ENCODE measurements at regions not wholly inside any gene's neighbourhood (a gene's known extent, or its start where the extent isn't known, plus 50 kb on each side); places are given as distances from the start of the nearest gene placed in this dataset.

GRCh38 chr7:88450874-88451273, 144.2 kb upstream of the STEAP4 start:
- H3K36me3 ChIP-seq (ENCODE audit: control insufficient read depth in 4 of 4, insufficient read depth in 4 of 4, low read length in 3 of 4) = no peaks in the 10 kb centered on the region
- H3K4me1 ChIP-seq (ENCODE audit: control extremely low read depth in 1 of 4, control insufficient read depth in 4 of 4, insufficient read depth in 4 of 4, low read length in 3 of 4) = no peaks in the 10 kb centered on the region
- WGBS (ENCODE audit: insufficient coverage) = no CpG with 5 or more reads among the region's 1 CpG
- POLR2A ChIA-PET = no interaction called here
- H3K27ac ChIP-seq (ENCODE audit: insufficient read depth in 1 of 2, low read depth in 1 of 2, low read length in 2 of 2, poor library complexity in 1 of 2, severe bottlenecking in 2 of 2) = no peak overlapping the region
- no peak overlapping the region for H3K4me3 ChIP-seq (ENCODE audit: control insufficient read depth in 1 of 7, extremely low read depth in 1 of 7, insufficient read depth in 4 of 7, low read depth in 2 of 7, low read length in 6 of 7)
- H3K9me3 ChIP-seq (ENCODE audit: control extremely low read depth in 1 of 5, control insufficient read depth in 4 of 5, insufficient read depth in 2 of 5, low read depth in 1 of 5, low read length in 4 of 5) = no peaks in the 10 kb centered on the region
- no peaks in the 10 kb centered on the region for H3K27me3 ChIP-seq (replicated peaks in 2 of 5; ENCODE audit: control insufficient read depth in 4 of 5, insufficient read depth in 5 of 5, low read length in 4 of 5)
- CTCF ChIA-PET = no interaction called here
- DNase-seq = no peak

GRCh38 chr7:88449410-88449809, 142.7 kb upstream of the STEAP4 start:
- H3K27me3 ChIP-seq (replicated peaks in 2 of 5; ENCODE audit: control insufficient read depth in 4 of 5, insufficient read depth in 5 of 5, low read length in 4 of 5) = no peaks in the 10 kb centered on the region
- no peak overlapping the region for H3K4me3 ChIP-seq (ENCODE audit: control insufficient read depth in 1 of 7, extremely low read depth in 1 of 7, insufficient read depth in 4 of 7, low read depth in 2 of 7, low read length in 6 of 7)
- no peaks in the 10 kb centered on the region for H3K4me1 ChIP-seq (ENCODE audit: control extremely low read depth in 1 of 4, control insufficient read depth in 4 of 4, insufficient read depth in 4 of 4, low read length in 3 of 4)
- no peak for DNase-seq
- H3K27ac ChIP-seq (ENCODE audit: insufficient read depth in 1 of 2, low read depth in 1 of 2, low read length in 2 of 2, poor library complexity in 1 of 2, severe bottlenecking in 2 of 2) = no peak overlapping the region
- H3K36me3 ChIP-seq (ENCODE audit: control insufficient read depth in 4 of 4, insufficient read depth in 4 of 4, low read length in 3 of 4) = no peaks in the 10 kb centered on the region
- H3K9me3 ChIP-seq (ENCODE audit: control extremely low read depth in 1 of 5, control insufficient read depth in 4 of 5, insufficient read depth in 2 of 5, low read depth in 1 of 5, low read length in 4 of 5) = no peaks in the 10 kb centered on the region
- POLR2A ChIA-PET = no interaction called here
- CTCF ChIA-PET = no interaction called here
- WGBS (ENCODE audit: insufficient coverage) = 57% methylated on average over 1 of the region's 1 CpG

- no peak overlapping the region for H3K4me3 ChIP-seq (ENCODE audit: control insufficient read depth in 1 of 7, extremely low read depth in 1 of 7, insufficient read depth in 4 of 7, low read depth in 2 of 7, low read length in 6 of 7)
- WGBS (ENCODE audit: insufficient coverage) = no CpG with 5 or more reads among the region's 1 CpG
Observed at GRCh38 chr7:88442413-88442812, 135.7 kb upstream of the STEAP4 start.

GRCh38 chr7:88437132-88437531, 130.4 kb upstream of the STEAP4 start:
- Histone ChIP-seq H3K4me1 (ENCODE audit: control extremely low read depth in 1 of 4, control insufficient read depth in 4 of 4, insufficient read depth in 4 of 4, low read length in 3 of 4) (no peaks in the 10 kb centered on the region), H3K9me3 (ENCODE audit: control extremely low read depth in 1 of 5, control insufficient read depth in 4 of 5, insufficient read depth in 2 of 5, low read depth in 1 of 5, low read length in 4 of 5) (peaks cover 0 to 3% (median 0%) of the 10 kb centered on the region in 5 experiments), H3K27ac (ENCODE audit: insufficient read depth in 1 of 2, low read depth in 1 of 2, low read length in 2 of 2, poor library complexity in 1 of 2, severe bottlenecking in 2 of 2) (no peak overlapping the region), H3K36me3 (ENCODE audit: control insufficient read depth in 4 of 4, insufficient read depth in 4 of 4, low read length in 3 of 4) (no peaks in the 10 kb centered on the region), H3K4me3 (ENCODE audit: control insufficient read depth in 1 of 7, extremely low read depth in 1 of 7, insufficient read depth in 4 of 7, low read depth in 2 of 7, low read length in 6 of 7) (no peak overlapping the region), H3K27me3 (replicated peaks in 2 of 5; ENCODE audit: control insufficient read depth in 4 of 5, insufficient read depth in 5 of 5, low read length in 4 of 5) (no peaks in the 10 kb centered on the region)
- CTCF ChIA-PET = no interaction called here
- POLR2A ChIA-PET = no interaction called here
- no peak for DNase-seq

More at GRCh38 chr7:88442413-88442812, 135.7 kb upstream of the STEAP4 start:
- Histone ChIP-seq H3K9me3 (ENCODE audit: control extremely low read depth in 1 of 5, control insufficient read depth in 4 of 5, insufficient read depth in 2 of 5, low read depth in 1 of 5, low read length in 4 of 5) (peaks cover 0 to 3% (median 0%) of the 10 kb centered on the region in 5 experiments), H3K36me3 (ENCODE audit: control insufficient read depth in 4 of 4, insufficient read depth in 4 of 4, low read length in 3 of 4) (no peaks in the 10 kb centered on the region), H3K4me1 (ENCODE audit: control extremely low read depth in 1 of 4, control insufficient read depth in 4 of 4, insufficient read depth in 4 of 4, low read length in 3 of 4) (no peaks in the 10 kb centered on the region), H3K27ac (ENCODE audit: insufficient read depth in 1 of 2, low read depth in 1 of 2, low read length in 2 of 2, poor library complexity in 1 of 2, severe bottlenecking in 2 of 2) (no peak overlapping the region), H3K27me3 (replicated peaks in 2 of 5; ENCODE audit: control insufficient read depth in 4 of 5, insufficient read depth in 5 of 5, low read length in 4 of 5) (no peaks in the 10 kb centered on the region)
- CTCF ChIA-PET = no interaction called here
- POLR2A ChIA-PET = no interaction called here
- DNase-seq = no peak

GRCh38 chr7:88432301-88432700, 125.6 kb upstream of the STEAP4 start:
- Histone ChIP-seq H3K36me3 (ENCODE audit: control insufficient read depth in 4 of 4, insufficient read depth in 4 of 4, low read length in 3 of 4) (no peaks in the 10 kb centered on the region), H3K4me3 (ENCODE audit: control insufficient read depth in 1 of 7, extremely low read depth in 1 of 7, insufficient read depth in 4 of 7, low read depth in 2 of 7, low read length in 6 of 7) (no peak overlapping the region), H3K9me3 (ENCODE audit: control extremely low read depth in 1 of 5, control insufficient read depth in 4 of 5, insufficient read depth in 2 of 5, low read depth in 1 of 5, low read length in 4 of 5) (no peaks in the 10 kb centered on the region), H3K27me3 (replicated peaks in 2 of 5; ENCODE audit: control insufficient read depth in 4 of 5, insufficient read depth in 5 of 5, low read length in 4 of 5) (no peaks in the 10 kb centered on the region), H3K4me1 (ENCODE audit: control extremely low read depth in 1 of 4, control insufficient read depth in 4 of 4, insufficient read depth in 4 of 4, low read length in 3 of 4) (no peaks in the 10 kb centered on the region), H3K27ac (ENCODE audit: insufficient read depth in 1 of 2, low read depth in 1 of 2, low read length in 2 of 2, poor library complexity in 1 of 2, severe bottlenecking in 2 of 2) (no peak overlapping the region)
- ChIA-PET CTCF (no interaction called here), POLR2A (no interaction called here)
- 57% methylated on average over 1 of the region's 2 CpGs for WGBS (ENCODE audit: insufficient coverage)
- DNase-seq = no peak

GRCh38 chr7:88431882-88432281, 125.2 kb upstream of the STEAP4 start:
- no peaks in the 10 kb centered on the region for H3K4me1 ChIP-seq (ENCODE audit: control extremely low read depth in 1 of 4, control insufficient read depth in 4 of 4, insufficient read depth in 4 of 4, low read length in 3 of 4)
- POLR2A ChIA-PET = no interaction called here
- 95% methylated on average over 3 of the region's 4 CpGs for WGBS (ENCODE audit: insufficient coverage)

GRCh38 chr7:88429382-88429781, 122.7 kb upstream of the STEAP4 start:
- Histone ChIP-seq H3K9me3 (ENCODE audit: control extremely low read depth in 1 of 5, control insufficient read depth in 4 of 5, insufficient read depth in 2 of 5, low read depth in 1 of 5, low read length in 4 of 5) (no peaks in the 10 kb centered on the region), H3K27ac (ENCODE audit: insufficient read depth in 1 of 2, low read depth in 1 of 2, low read length in 2 of 2, poor library complexity in 1 of 2, severe bottlenecking in 2 of 2) (no peak overlapping the region), H3K27me3 (replicated peaks in 2 of 5; ENCODE audit: control insufficient read depth in 4 of 5, insufficient read depth in 5 of 5, low read length in 4 of 5) (no peaks in the 10 kb centered on the region), H3K4me1 (ENCODE audit: control extremely low read depth in 1 of 4, control insufficient read depth in 4 of 4, insufficient read depth in 4 of 4, low read length in 3 of 4) (no peaks in the 10 kb centered on the region), H3K4me3 (ENCODE audit: control insufficient read depth in 1 of 7, extremely low read depth in 1 of 7, insufficient read depth in 4 of 7, low read depth in 2 of 7, low read length in 6 of 7) (no peak overlapping the region), H3K36me3 (ENCODE audit: control insufficient read depth in 4 of 4, insufficient read depth in 4 of 4, low read length in 3 of 4) (no peaks in the 10 kb centered on the region)
- ChIA-PET POLR2A (no interaction called here), CTCF (no interaction called here)
- no peak for DNase-seq
- no CpG with 5 or more reads among the region's 2 CpGs for WGBS (ENCODE audit: insufficient coverage)

More at GRCh38 chr7:88431882-88432281, 125.2 kb upstream of the STEAP4 start:
- no peaks in the 10 kb centered on the region for H3K36me3 ChIP-seq (ENCODE audit: control insufficient read depth in 4 of 4, insufficient read depth in 4 of 4, low read length in 3 of 4)
- no peak overlapping the region for H3K4me3 ChIP-seq (ENCODE audit: control insufficient read depth in 1 of 7, extremely low read depth in 1 of 7, insufficient read depth in 4 of 7, low read depth in 2 of 7, low read length in 6 of 7)
- DNase-seq = no peak
- no peaks in the 10 kb centered on the region for H3K9me3 ChIP-seq (ENCODE audit: control extremely low read depth in 1 of 5, control insufficient read depth in 4 of 5, insufficient read depth in 2 of 5, low read depth in 1 of 5, low read length in 4 of 5)
- H3K27ac ChIP-seq (ENCODE audit: insufficient read depth in 1 of 2, low read depth in 1 of 2, low read length in 2 of 2, poor library complexity in 1 of 2, severe bottlenecking in 2 of 2) = no peak overlapping the region
- H3K27me3 ChIP-seq (replicated peaks in 2 of 5; ENCODE audit: control insufficient read depth in 4 of 5, insufficient read depth in 5 of 5, low read length in 4 of 5) = no peaks in the 10 kb centered on the region
- CTCF ChIA-PET = no interaction called here

- Histone ChIP-seq H3K27ac (ENCODE audit: insufficient read depth in 1 of 2, low read depth in 1 of 2, low read length in 2 of 2, poor library complexity in 1 of 2, severe bottlenecking in 2 of 2) (no peak overlapping the region), H3K4me1 (ENCODE audit: control extremely low read depth in 1 of 4, control insufficient read depth in 4 of 4, insufficient read depth in 4 of 4, low read length in 3 of 4) (no peaks in the 10 kb centered on the region), H3K4me3 (ENCODE audit: control insufficient read depth in 1 of 7, extremely low read depth in 1 of 7, insufficient read depth in 4 of 7, low read depth in 2 of 7, low read length in 6 of 7) (no peak overlapping the region), H3K36me3 (ENCODE audit: control insufficient read depth in 4 of 4, insufficient read depth in 4 of 4, low read length in 3 of 4) (no peaks in the 10 kb centered on the region), H3K9me3 (ENCODE audit: control extremely low read depth in 1 of 5, control insufficient read depth in 4 of 5, insufficient read depth in 2 of 5, low read depth in 1 of 5, low read length in 4 of 5) (no peaks in the 10 kb centered on the region), H3K27me3 (replicated peaks in 2 of 5; ENCODE audit: control insufficient read depth in 4 of 5, insufficient read depth in 5 of 5, low read length in 4 of 5) (no peaks in the 10 kb centered on the region)
- CTCF ChIA-PET = no interaction called here
- DNase-seq = no peak
- no CpG with 5 or more reads among the region's 5 CpGs for WGBS (ENCODE audit: insufficient coverage)
- POLR2A ChIA-PET = no interaction called here
Observed at GRCh38 chr7:88402529-88402928, 95.8 kb upstream of the STEAP4 start.

All from common myeloid progenitor, CD34-positive (primary cell).